Mesenchymal stem cell (in vitro differentiated cells and primary cell): ENCODE measurements at regions not wholly inside any gene's neighbourhood (a gene's known extent, or its start where the extent isn't known, plus 50 kb on each side); places are given as distances from the start of the nearest gene placed in this dataset.

Source experiments
- DNase-seq: peaks from one replicate; pipeline ENCODE4 v3.0.0-alpha.2; 2013
- H2AFZ ChIP-seq: one replicate; pipeline ENCODE4 v1.6.1; 2013; ENCODE audit warnings: low read depth, mild to moderate bottlenecking, control low read depth, inconsistent platforms, low read length, moderate library complexity
- H2AK5ac ChIP-seq: 2 replicates; pipeline ENCODE4 v1.6.1; 2013; ENCODE audit warnings: low read length, moderate library complexity, mild to moderate bottlenecking, inconsistent platforms; ENCODE audit not compliant: severe bottlenecking
- H2BK120ac ChIP-seq: one replicate; pipeline ENCODE4 v1.6.1; 2013; ENCODE audit warnings: low read depth, mild to moderate bottlenecking, inconsistent platforms, low read length, moderate library complexity
- H2BK12ac ChIP-seq, 2 experiments: one replicate each; pipeline ENCODE4 v1.6.1; 2013; ENCODE audit warnings: inconsistent platforms in 2 of 2, low read length in 2 of 2, mild to moderate bottlenecking in 2 of 2, moderate library complexity in 2 of 2, control low read depth in 1 of 2
- H2BK15ac ChIP-seq: one replicate; pipeline ENCODE4 v1.6.1; 2013; ENCODE audit warnings: mild to moderate bottlenecking, low read depth, inconsistent platforms; ENCODE audit not compliant: poor library complexity, severe bottlenecking
- H2BK5ac ChIP-seq: 2 replicates; pipeline ENCODE4 v1.6.1; 2013; ENCODE audit warnings: low read depth, mild to moderate bottlenecking, low read length, control low read depth, inconsistent platforms; ENCODE audit not compliant: poor library complexity, severe bottlenecking
- H3K14ac ChIP-seq, 2 experiments: one replicate each; pipeline ENCODE4 v1.6.1; 2013; ENCODE audit warnings: inconsistent platforms in 2 of 2, low read length in 2 of 2, control low read depth in 1 of 2, mild to moderate bottlenecking in 1 of 2, moderate library complexity in 1 of 2
- H3K18ac ChIP-seq, 2 experiments: one replicate each; pipeline ENCODE4 v1.6.1; 2013; ENCODE audit warnings: inconsistent platforms in 2 of 2, low read length in 2 of 2, control low read depth in 1 of 2, low read depth in 1 of 2, mild to moderate bottlenecking in 1 of 2
- H3K23ac ChIP-seq, 2 experiments: one replicate each; pipeline ENCODE4 v1.6.1; 2013; ENCODE audit warnings: inconsistent platforms in 2 of 2, low read length in 2 of 2, mild to moderate bottlenecking in 2 of 2, moderate library complexity in 2 of 2, control low read depth in 1 of 2
- H3K27ac ChIP-seq: 2 replicates; pipeline ENCODE4 v1.5.1; 2013; ENCODE audit warnings: mild to moderate bottlenecking, moderate library complexity, low read length, control low read depth, inconsistent platforms; ENCODE audit not compliant: poor library complexity, severe bottlenecking
- H3K27me3 ChIP-seq, 2 experiments: 2 replicates each; pipeline versions ENCODE4 v1.6.1 to v1.7.0; 2013; ENCODE audit warnings: low read length in 2 of 2, mild to moderate bottlenecking in 2 of 2, moderate library complexity in 2 of 2, control low read depth in 1 of 2, inconsistent platforms in 1 of 2; ENCODE audit not compliant: control insufficient read depth in 1 of 2, insufficient read depth in 1 of 2
- H3K36me3 ChIP-seq, 2 experiments: 2 replicates each; pipeline versions ENCODE4 v1.6.1 to v1.7.0; 2013; ENCODE audit warnings: low read length in 2 of 2, control low read depth in 1 of 2, inconsistent platforms in 1 of 2, low read depth in 1 of 2, mild to moderate bottlenecking in 1 of 2; ENCODE audit not compliant: insufficient read depth in 2 of 2, control insufficient read depth in 1 of 2
- H3K4ac ChIP-seq, 2 experiments: one replicate each; pipeline ENCODE4 v1.6.1; 2013; ENCODE audit warnings: inconsistent platforms in 2 of 2, low read length in 2 of 2, mild to moderate bottlenecking in 2 of 2, moderate library complexity in 2 of 2, control low read depth in 1 of 2, low read depth in 1 of 2
- H3K4me1 ChIP-seq: 2 replicates; pipeline ENCODE4 v1.6.1; 2013; ENCODE audit warnings: low read depth, low read length, control low read depth; ENCODE audit not compliant: control insufficient read depth, insufficient read depth
- H3K4me2 ChIP-seq: 2 replicates; pipeline ENCODE4 v1.6.1; 2013; ENCODE audit warnings: low read length, mild to moderate bottlenecking, inconsistent platforms; ENCODE audit not compliant: poor library complexity, severe bottlenecking
- H3K4me3 ChIP-seq, 2 experiments: 2 replicates each; pipeline versions ENCODE4 v1.5.1 to v1.7.0; 2013; ENCODE audit warnings: low read length in 2 of 2, mild to moderate bottlenecking in 2 of 2, control low read depth in 1 of 2, low read depth in 1 of 2; ENCODE audit not compliant: insufficient read depth in 1 of 2
- H3K79me1 ChIP-seq: replicated peaks from 2 replicates; pipeline ENCODE4 v1.6.1; 2013; ENCODE audit warnings: mild to moderate bottlenecking, control low read depth, low read length, inconsistent platforms; ENCODE audit not compliant: poor library complexity, severe bottlenecking
- H3K9ac ChIP-seq: 2 replicates; pipeline ENCODE4 v1.7.0; 2013; ENCODE audit warnings: mild to moderate bottlenecking, low read length, moderate library complexity
- H3K9me3 ChIP-seq: 2 replicates; pipeline ENCODE4 v1.7.0; 2013; ENCODE audit warnings: mild to moderate bottlenecking, low read length; ENCODE audit not compliant: control insufficient read depth
- H4K8ac ChIP-seq: one replicate; pipeline ENCODE4 v1.6.1; 2013; ENCODE audit warnings: inconsistent platforms, mild to moderate bottlenecking, low read length, moderate library complexity
- H4K91ac ChIP-seq: one replicate; pipeline ENCODE4 v1.6.1; 2013; ENCODE audit warnings: mild to moderate bottlenecking, low read length, inconsistent platforms
- WGBS: methylation state at CpG from one replicate; pipeline ENCODE4 v1.1.7; 2013; ENCODE audit warnings: mixed read lengths; 5-methylcytosine and 5-hydroxymethylcytosine counted together

DNA sequence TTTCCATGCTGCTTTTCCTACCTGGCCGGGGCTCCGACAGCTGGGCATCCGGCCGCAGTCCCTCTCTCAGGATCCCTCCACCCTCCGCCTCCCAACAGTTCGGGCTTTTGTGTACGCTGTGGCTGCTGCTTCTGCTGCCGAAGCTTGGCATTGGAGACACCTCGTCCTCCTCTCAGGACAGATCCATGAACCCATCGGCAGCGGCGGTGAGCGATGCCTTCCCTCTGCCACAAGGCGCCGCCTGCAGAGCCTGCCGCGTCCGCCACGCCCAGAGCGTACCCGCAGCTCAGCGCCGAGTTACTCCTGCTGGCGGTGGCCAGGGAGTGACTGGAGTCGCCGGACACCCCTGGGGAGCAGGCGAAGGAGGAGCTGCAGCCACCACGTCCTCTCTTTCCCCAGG lies 2032.8 kb downstream of the TP53TG3F start:
- no peak for DNase-seq
- Histone ChIP-seq H3K4me1 (no peaks in the 10 kb centered on the region), H3K9me3 (peaks cover 21% of the 10 kb centered on the region), H3K9ac (no peak overlapping the region), H3K79me1 (no peaks in the 10 kb centered on the region), H3K4ac (no peak overlapping the region), H4K8ac (no peak overlapping the region), H3K14ac (no peak overlapping the region), H2BK15ac (no peak overlapping the region), H2BK12ac (no peak overlapping the region), H2BK5ac (no peak overlapping the region), H3K4me3 (no peak overlapping the region), H3K27me3 (no peaks in the 10 kb centered on the region), H3K18ac (no peak overlapping the region), H2BK120ac (no peak overlapping the region), H3K23ac (no peak overlapping the region), H4K91ac (no peak overlapping the region), H3K36me3 (no peaks in the 10 kb centered on the region), H2AFZ (no peak overlapping the region), H2AK5ac (no peak overlapping the region), H3K4me2 (no peak overlapping the region), H3K27ac (no peak overlapping the region)
- 90% methylated on average over 26 of the region's 28 CpGs for WGBS

GRCh38 chr16:35497399-35497798 lies 2038.0 kb downstream of the TP53TG3F start:
- Histone ChIP-seq H3K79me1 (no peaks in the 10 kb centered on the region), H3K9me3 (peaks cover 11% of the 10 kb centered on the region), H3K18ac (no peak overlapping the region), H2AFZ (no peak overlapping the region), H3K9ac (no peak overlapping the region), H3K4ac (no peak overlapping the region), H2BK5ac (no peak overlapping the region), H2BK15ac (no peak overlapping the region), H4K8ac (no peak overlapping the region), H3K36me3 (no peaks in the 10 kb centered on the region), H3K23ac (no peak overlapping the region), H4K91ac (no peak overlapping the region), H3K14ac (no peak overlapping the region), H2BK12ac (no peak overlapping the region), H3K4me1 (no peaks in the 10 kb centered on the region), H3K27ac (no peak overlapping the region), H2BK120ac (no peak overlapping the region), H3K4me2 (no peak overlapping the region), H3K27me3 (no peaks in the 10 kb centered on the region), H2AK5ac (no peak overlapping the region), H3K4me3 (no peak overlapping the region)
- 30% methylated on average over 1 of the region's 1 CpG for WGBS
- no peak for DNase-seq

DNA sequence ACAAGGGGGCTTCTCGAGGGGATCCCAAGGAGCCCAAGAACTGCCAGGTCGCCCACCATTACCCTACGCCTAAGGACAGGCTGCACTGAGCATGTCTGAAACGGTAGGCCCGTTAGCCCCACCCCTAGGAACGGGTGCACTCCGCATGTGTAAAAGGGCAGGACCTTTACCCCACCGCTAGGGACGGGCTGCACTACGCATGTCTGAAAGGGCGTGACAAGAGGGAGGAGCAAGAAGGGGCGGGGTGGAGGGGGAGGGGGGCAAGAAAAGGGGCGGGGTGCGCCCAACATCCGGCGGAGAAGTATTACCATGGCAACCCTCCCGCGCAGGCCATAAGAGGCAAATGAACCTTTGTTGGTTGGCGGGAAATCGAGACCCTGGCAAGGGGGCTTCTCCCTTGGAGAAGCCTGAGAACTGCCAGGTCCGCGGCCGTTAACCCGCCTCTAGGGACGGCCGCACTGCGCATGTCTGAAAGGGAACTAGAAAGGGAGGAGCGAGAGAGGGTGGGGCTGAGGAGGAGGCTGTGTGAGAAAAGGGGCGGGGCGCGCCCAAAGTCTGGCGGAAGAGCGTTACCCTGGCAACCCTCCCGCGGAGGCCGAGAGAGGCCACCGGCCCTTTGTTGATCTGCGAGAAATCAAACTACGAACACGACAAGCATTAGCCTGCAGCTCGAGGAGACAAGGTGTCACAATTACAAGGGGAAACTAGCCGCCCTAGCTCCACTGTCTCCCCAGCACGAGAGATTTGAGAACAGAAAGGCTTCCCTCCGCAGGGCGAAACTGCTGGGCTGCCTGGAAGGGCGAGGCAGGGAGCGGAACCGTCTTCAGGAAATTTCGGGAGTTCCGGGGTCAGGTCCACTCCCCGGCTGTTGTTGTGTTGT lies 2046.8 kb downstream of the TP53TG3F start:
- H3K27ac ChIP-seq: no peak overlapping the region
- H3K4me1 ChIP-seq: no peaks in the 10 kb centered on the region
- no peaks in the 10 kb centered on the region for H3K27me3 ChIP-seq
- H3K18ac ChIP-seq: no peak overlapping the region
- H3K14ac ChIP-seq: no peak overlapping the region
- no peak overlapping the region for H4K8ac ChIP-seq
- no peaks in the 10 kb centered on the region for H3K36me3 ChIP-seq
- H2BK15ac ChIP-seq: no peak overlapping the region
- H2BK5ac ChIP-seq: no peak overlapping the region
- H3K9ac ChIP-seq: no peak overlapping the region
- H3K9me3 ChIP-seq: peaks cover 9% of the 10 kb centered on the region
- H4K91ac ChIP-seq: no peak overlapping the region
- no peak overlapping the region for H2AFZ ChIP-seq
- H3K4me2 ChIP-seq: no peak overlapping the region
- 89% methylated on average over 51 of the region's 51 CpGs for WGBS
- DNase-seq: no peak
- H3K4ac ChIP-seq: no peak overlapping the region
- H2BK12ac ChIP-seq: no peak overlapping the region
- H3K4me3 ChIP-seq: no peak overlapping the region
- H2AK5ac ChIP-seq: no peak overlapping the region
- H2BK120ac ChIP-seq: no peak overlapping the region
- no peaks in the 10 kb centered on the region for H3K79me1 ChIP-seq
- no peak overlapping the region for H3K23ac ChIP-seq

GRCh38 chr16:35506898-35507194 lies 2047.4 kb downstream of the TP53TG3F start:
- Histone ChIP-seq H3K14ac (no peak overlapping the region), H3K18ac (no peak overlapping the region), H3K4ac (no peak overlapping the region), H3K23ac (no peak overlapping the region), H2AFZ (no peak overlapping the region), H2BK120ac (no peak overlapping the region), H4K8ac (no peak overlapping the region), H3K36me3 (no peaks in the 10 kb centered on the region), H3K79me1 (no peaks in the 10 kb centered on the region), H3K9me3 (peaks cover 12% of the 10 kb centered on the region), H3K27me3 (no peaks in the 10 kb centered on the region), H3K27ac (no peak overlapping the region), H3K4me1 (no peaks in the 10 kb centered on the region), H3K4me3 (no peak overlapping the region), H3K9ac (no peak overlapping the region), H2BK12ac (no peak overlapping the region), H4K91ac (no peak overlapping the region), H3K4me2 (no peak overlapping the region), H2BK15ac (no peak overlapping the region), H2BK5ac (no peak overlapping the region), H2AK5ac (no peak overlapping the region)
- 89% methylated on average over 16 of the region's 16 CpGs for WGBS
- DNase-seq: no peak
